HK-2 (cell line): ENCODE measurements at regions not wholly inside any gene's neighbourhood (a gene's known extent, or its start where the extent isn't known, plus 50 kb on each side); places are given as distances from the start of the nearest gene placed in this dataset.
"Not testable (repeated sequence)": the region's sequence is repeated elsewhere in the genome, so short reads cannot be mapped to it uniquely, and the experiment has no call there.

Source experiments
- DNase-seq: peaks from one replicate; pipeline ENCODE4 v3.0.0-alpha.2; 2018; ENCODE audit not compliant: unreplicated experiment

GRCh38 chr4:170423137-170423536 is 333.4 kb upstream of the AADAT start:
- no peak for DNase-seq

DNA sequence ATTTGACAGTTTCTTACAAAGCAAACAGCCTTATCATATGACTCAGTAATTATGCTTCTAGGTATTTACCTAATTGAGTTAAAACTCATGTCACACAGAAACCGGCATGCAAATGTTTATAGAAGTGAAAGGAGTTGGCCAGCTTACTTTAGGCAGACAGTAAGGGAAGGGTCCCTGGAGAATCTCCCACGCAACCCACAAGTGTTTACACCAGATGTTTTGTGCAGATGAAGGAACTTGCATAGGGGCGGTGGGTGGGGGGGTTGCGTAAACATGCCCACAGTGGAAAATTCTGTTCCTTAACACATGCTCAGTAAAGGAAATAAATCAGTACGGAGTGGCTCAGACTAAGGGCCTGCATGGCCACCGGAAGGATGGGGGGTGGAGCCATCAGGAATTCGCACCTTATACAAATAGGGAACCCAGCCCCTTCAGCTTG is 330.5 kb upstream of the AADAT start:
- no peak for DNase-seq

DNA sequence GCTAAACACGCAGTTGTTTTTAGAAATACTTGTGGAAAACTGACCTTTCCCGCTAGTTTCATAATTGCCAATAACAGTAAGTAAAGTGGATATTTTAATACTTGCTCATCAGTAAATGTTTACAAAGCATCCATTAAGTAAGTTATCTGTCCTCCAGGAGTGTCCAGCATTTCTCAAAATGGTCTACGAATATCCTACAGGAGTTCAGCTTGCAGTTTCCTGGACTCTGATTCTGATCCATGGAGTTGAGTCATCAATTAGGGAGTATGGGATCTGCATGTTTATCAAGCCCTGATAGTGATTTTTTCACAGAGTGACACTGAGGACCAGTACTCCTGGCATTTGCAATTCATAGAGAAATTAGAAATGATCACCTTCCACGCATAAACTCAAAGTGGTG is 325.2 kb upstream of the AADAT start:
- DNase-seq: no peak

GRCh38 chr4:170414360-170414759 is 324.6 kb upstream of the AADAT start:
- no peak for DNase-seq

DNA sequence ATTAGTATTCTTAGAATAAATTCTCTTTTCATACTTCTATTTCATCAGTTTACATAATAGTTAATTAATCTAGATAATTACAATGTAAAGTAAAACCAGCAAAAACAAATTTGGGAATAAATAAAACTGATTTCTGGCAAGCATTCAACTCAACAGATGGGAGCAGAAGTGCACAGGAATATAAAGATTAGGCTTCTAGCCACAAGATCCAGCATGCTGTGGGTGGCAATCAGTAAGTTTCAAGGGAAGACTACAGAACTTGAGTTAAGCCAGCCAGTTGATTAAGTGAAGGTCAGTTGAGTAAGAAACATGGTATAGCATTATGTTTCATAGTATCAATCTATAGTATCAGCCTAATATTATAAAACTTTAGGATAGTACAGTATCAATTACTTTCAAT is 324.2 kb upstream of the AADAT start:
- DNase-seq: no peak

GRCh38 chr4:170400361-170400760 is 310.6 kb upstream of the AADAT start:
- DNase-seq: no peak

GRCh38 chr4:170399581-170400293 is 310.0 kb upstream of the AADAT start:
- DNase-seq: no peak

DNA sequence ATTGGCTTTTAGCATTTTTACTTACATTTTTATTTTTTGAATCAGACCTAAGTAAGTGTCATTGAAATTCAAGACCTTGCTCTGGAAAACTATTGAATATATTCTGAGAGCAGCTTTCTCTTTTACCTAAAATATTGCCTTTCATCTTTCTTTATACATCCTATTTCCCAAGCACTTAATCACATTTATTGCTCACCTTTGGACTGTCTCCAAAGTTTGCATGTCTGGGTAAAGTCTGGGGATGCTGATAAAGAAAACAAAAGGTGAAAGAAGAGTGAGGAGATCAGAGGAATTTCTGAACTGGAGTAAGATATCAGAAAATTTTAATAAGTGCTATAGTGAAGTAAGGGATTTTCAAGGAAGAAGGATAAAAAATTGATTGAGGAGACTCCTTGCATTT is 308.5 kb upstream of the AADAT start:
- DNase-seq: no peak

DNA sequence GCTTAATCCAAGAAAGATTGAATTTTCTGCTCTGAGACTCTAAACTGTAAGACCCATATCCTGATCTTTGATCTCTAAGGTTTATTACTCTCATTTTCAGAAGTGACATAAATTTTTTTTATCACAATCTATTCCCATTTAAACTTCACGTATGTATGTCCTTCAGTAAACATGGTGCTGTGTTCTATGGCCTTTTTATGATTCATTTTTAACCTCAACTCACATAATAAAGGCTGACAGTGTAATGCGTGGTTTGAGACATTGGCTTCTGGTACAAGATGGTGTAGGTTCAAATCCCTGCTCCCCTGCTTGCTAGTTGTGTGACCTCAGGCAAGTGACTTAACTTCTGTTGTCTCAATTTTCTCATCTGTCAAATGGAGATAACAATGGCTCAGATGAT is 306.0 kb upstream of the AADAT start:
- no peak for DNase-seq

- peak; percentile 30 for DNase-seq
These were observed 301.4 kb upstream of the AADAT start for GRCh38 chr4:170391066-170391740.

DNA sequence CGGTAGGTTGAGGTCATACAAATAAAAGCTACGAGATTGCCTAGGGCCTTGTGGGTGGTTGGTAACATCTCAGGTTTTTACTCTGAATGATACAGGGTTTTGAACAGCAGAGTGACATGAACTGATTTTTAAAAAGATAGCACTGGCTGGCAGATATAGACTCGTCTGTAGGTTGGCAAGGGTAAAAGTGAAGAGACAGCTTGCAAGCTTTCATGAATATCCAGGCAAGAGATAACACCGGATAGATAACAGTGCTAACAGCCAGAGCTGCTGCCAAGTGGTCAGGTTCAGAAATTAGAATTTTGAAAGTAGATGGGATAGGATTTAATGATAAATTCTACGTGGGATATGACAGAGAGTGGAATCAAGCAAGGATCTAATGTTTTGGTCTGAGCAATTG is 299.7 kb upstream of the AADAT start:
- DNase-seq: no peak

DNA sequence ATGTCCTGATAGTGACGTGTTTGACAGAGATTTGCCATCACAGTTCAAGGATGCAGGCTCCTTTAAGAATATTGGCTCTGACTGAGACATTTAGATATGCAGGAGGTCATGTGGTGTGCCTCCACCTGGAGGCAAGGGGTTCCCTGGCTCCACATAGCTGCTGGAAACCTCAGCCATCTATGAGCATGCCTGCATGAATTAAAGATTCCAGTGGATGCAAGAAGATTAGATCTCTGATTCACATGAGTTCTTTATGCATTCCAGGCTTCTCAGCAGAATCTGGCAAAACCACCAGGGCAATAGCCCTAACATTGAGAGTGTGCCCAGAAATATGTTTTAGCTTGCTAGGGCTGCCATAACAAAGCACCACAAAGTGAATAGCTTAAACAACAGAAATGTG is 298.5 kb upstream of the AADAT start:
- no peak for DNase-seq

GRCh38 chr4:170386971-170387370 is 297.2 kb upstream of the AADAT start:
- DNase-seq: no peak

GRCh38 chr4:170386511-170386910 is 296.8 kb upstream of the AADAT start:
- DNase-seq: no peak

- DNase-seq: peak; percentile 38
These were observed 285.0 kb upstream of the AADAT start for GRCh38 chr4:170374770-170375169.

- DNase-seq: no peak
These were observed 259.2 kb upstream of the AADAT start for GRCh38 chr4:170348945-170349344.

GRCh38 chr4:170347191-170347590 is 257.4 kb upstream of the AADAT start:
- DNase-seq: not testable (repeated sequence)

DNA sequence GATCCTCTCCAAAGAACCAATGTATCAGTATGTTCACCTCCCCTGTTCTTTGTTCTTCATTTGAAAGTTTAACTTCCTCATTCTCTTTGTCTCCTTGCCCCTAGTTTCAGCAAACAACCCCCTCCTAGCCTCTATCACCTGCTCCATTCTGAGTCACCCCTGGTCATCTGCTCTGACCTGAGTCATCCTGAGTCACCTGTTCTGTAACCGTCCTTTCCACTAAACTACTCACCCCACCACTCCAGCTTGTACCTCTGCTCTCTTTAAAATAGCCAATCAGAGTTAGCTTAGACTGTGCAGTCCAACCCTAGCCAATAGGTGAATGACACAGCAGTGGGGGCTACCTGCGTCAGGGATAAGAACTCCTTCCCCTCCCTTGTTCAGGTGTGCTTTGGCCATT is 249.8 kb upstream of the AADAT start:
- DNase-seq: no peak

DNA sequence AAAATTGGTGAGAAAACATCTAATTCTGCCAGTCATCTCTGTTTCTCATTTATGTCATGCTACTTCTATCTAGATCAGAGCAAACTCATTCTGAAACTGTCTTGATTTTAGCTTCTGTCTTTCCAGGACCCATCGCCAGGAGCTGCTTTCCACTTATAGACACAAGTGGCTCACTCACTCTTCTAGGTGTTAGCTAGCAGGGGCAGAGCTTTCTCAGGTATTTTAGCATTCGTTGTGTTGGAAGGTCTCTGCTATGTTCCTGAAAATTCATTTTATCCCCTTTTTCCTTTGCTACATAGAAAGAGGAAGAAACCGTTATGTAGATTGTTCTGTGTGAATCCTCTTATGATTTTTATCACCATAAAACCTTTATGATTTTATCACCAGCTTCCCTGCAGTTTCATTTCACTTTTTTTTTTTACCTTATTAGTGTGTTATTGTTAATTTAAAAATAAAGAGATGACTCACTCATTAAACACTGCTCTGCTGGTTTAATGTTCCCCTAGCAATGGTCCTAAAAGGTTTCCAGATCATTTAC is 246.6 kb upstream of the AADAT start:
- no peak for DNase-seq

DNA sequence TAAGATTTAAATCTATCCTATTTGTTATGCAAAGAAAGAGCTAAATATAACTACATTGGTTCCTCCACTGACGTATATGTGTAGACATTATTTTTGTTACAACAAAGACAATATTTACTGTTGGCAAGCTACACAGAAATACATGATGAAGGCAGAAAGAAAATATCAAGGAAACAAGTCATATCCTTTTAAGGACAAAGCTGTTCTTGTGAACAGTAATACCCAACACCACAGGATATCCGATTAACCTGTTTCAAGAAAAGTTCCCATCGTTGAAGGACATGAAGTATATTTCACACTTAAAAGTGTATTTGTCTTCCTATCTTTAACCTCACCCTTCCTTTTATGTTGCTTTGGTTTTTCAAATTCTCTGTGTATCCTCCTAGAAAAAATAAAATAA is 235.8 kb upstream of the AADAT start:
- no peak for DNase-seq

GRCh38 chr4:170323623-170324022 is 233.9 kb upstream of the AADAT start:
- no peak for DNase-seq

DNA sequence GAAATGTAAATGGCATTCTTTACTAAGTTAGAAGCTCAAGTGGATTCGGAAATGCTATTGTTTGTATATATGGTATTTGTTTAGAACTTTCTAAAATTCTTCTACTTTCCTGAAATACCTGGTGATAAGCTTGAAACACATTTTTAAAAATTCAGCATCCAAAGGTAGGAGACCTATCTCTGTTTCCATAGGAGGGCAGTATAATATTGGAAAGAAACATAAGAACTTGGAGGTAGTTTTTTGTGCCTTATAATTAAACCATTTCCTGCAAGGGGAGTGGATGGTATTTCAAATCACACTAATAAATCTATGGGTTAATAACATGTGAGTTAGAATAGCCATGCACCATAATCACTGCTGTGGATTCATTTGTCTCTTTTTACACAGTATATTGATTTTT is 217.4 kb upstream of the AADAT start:
- no peak for DNase-seq

GRCh38 chr4:170306208-170306607 is 216.5 kb upstream of the AADAT start:
- DNase-seq: no peak
